ENCODE measurements at regions not wholly inside any gene's neighbourhood (a gene's known extent, or its start where the extent isn't known, plus 50 kb on each side); places are given as distances from the start of the nearest gene placed in this dataset.

GRCh38 chr19:31595521-31595920 is 246.3 kb upstream of the TSHZ3 start:
- TF ChIP-seq MAX (IDR thresholded peaks at IDR 0.05) = no peak
- no peak for TF ChIP-seq CTCF (IDR thresholded peaks at IDR 0.05; ENCODE audit: low read depth, low read length, missing input control)
- TF ChIP-seq ZBTB33 (IDR thresholded peaks at IDR 0.05) = no peak
- no peak for TF ChIP-seq REST (IDR thresholded peaks at IDR 0.05)
